DOHH2 (cell line): ENCODE measurements at regions not wholly inside any gene's neighbourhood (a gene's known extent, or its start where the extent isn't known, plus 50 kb on each side); places are given as distances from the start of the nearest gene placed in this dataset.

Experiments
- H3F3A ChIP-seq: fragments of 200-600 bp; sonication (generic), shearing (Covaris generic); 2 replicates; pipeline ENCODE4 v1.6.0; 2016; ENCODE audit warnings: antibody characterized with exemption, mild to moderate bottlenecking; ENCODE audit not compliant: control insufficient read depth, insufficient read depth
- H3K27ac ChIP-seq: fragments of 200-600 bp; sonication (generic); 2 replicates; pipeline ENCODE4 v1.5.1; 2014; ENCODE audit warnings: low read depth, mild to moderate bottlenecking, low read length, moderate library complexity
- H3K27me3 ChIP-seq: fragments of 200-600 bp; sonication (generic); 2 replicates; pipeline ENCODE4 v1.6.1; 2014; ENCODE audit warnings: mild to moderate bottlenecking, low read length, mixed read lengths; ENCODE audit not compliant: control insufficient read depth
- H3K36me3 ChIP-seq: fragments of 200-600 bp; sonication (generic); 2 replicates; pipeline ENCODE4 v1.6.1; 2014; ENCODE audit warnings: mild to moderate bottlenecking, low read length, moderate library complexity, mixed read lengths; ENCODE audit not compliant: control insufficient read depth
- H3K4me1 ChIP-seq: fragments of 200-600 bp; sonication (generic); 2 replicates; pipeline ENCODE4 v1.6.1; 2014; ENCODE audit warnings: mild to moderate bottlenecking, low read length, mixed read lengths; ENCODE audit not compliant: control insufficient read depth
- H3K4me2 ChIP-seq: fragments of 200-600 bp; sonication (generic); 2 replicates; pipeline ENCODE4 v1.6.0; 2014; ENCODE audit warnings: mild to moderate bottlenecking, low read length, moderate library complexity
- H3K4me3 ChIP-seq: fragments of 200-600 bp; sonication (generic); 2 replicates; pipeline ENCODE4 v1.5.1; 2014; ENCODE audit warnings: mild to moderate bottlenecking, low read length, mixed read lengths
- H3K79me2 ChIP-seq: fragments of 200-600 bp; sonication (generic); 2 replicates; pipeline ENCODE4 v1.6.1; 2014; ENCODE audit warnings: mild to moderate bottlenecking, low read length, mixed read lengths; ENCODE audit not compliant: control insufficient read depth
- H3K9me2 ChIP-seq: fragments of 200-600 bp; sonication (generic); replicated peaks from 2 replicates; pipeline ENCODE4 v1.6.1; 2014; ENCODE audit warnings: mild to moderate bottlenecking, low read length, mixed read lengths; ENCODE audit not compliant: control insufficient read depth
- H3K9me3 ChIP-seq: fragments of 200-600 bp; sonication (generic); 2 replicates; pipeline ENCODE4 v1.6.1; 2014; ENCODE audit warnings: antibody characterized with exemption, low read length, mixed read lengths; ENCODE audit not compliant: control insufficient read depth, insufficient read depth
- H4K20me1 ChIP-seq: fragments of 200-600 bp; sonication (generic); 2 replicates; pipeline ENCODE4 v1.6.0; 2014; ENCODE audit warnings: low read depth, mild to moderate bottlenecking, antibody characterized with exemption, low read length, moderate library complexity; ENCODE audit not compliant: control insufficient read depth, insufficient read depth
- CTCF ChIP-seq: fragments of 200-600 bp; sonication (generic); IDR thresholded peaks from one replicate; pipeline ENCODE4 v1.5.1; 2014; ENCODE audit warnings: antibody characterized with exemption, mild to moderate bottlenecking, low read depth, low read length; ENCODE audit not compliant: poor library complexity, severe bottlenecking
- EZH2phosphoT487 ChIP-seq: fragments of 200-600 bp; sonication (generic); IDR thresholded peaks from 2 replicates; pipeline ENCODE4 v1.6.1; 2017; ENCODE audit warnings: borderline replicate concordance, mild to moderate bottlenecking, antibody characterized with exemption, low read length, moderate library complexity, mixed read lengths

- no peak overlapping the region for H3K27ac ChIP-seq
- no peak overlapping the region for H3K4me3 ChIP-seq
- no peaks in the 10 kb centered on the region for H3K9me2 ChIP-seq
- H3K9me3 ChIP-seq = no peaks in the 10 kb centered on the region
- H4K20me1 ChIP-seq = no peaks in the 10 kb centered on the region
- H3K36me3 ChIP-seq = no peaks in the 10 kb centered on the region
- no peak for TF ChIP-seq CTCF
- no peak for TF ChIP-seq EZH2phosphoT487
- H3K79me2 ChIP-seq = no peaks in the 10 kb centered on the region
- no peaks in the 10 kb centered on the region for H3F3A ChIP-seq
- H3K27me3 ChIP-seq = no peaks in the 10 kb centered on the region
- no peak overlapping the region for H3K4me2 ChIP-seq
- no peaks in the 10 kb centered on the region for H3K4me1 ChIP-seq
Measured at GRCh38 chr3:185309795-185310194, 53.1 kb upstream of the MAP3K13 start.

- Histone ChIP-seq H3K36me3 (no peaks in the 10 kb centered on the region), H3K9me3 (no peaks in the 10 kb centered on the region), H3K79me2 (no peaks in the 10 kb centered on the region), H3K4me2 (no peak overlapping the region), H3K9me2 (no peaks in the 10 kb centered on the region), H3K4me3 (no peak overlapping the region), H4K20me1 (no peaks in the 10 kb centered on the region), H3F3A (no peaks in the 10 kb centered on the region), H3K27ac (no peak overlapping the region), H3K27me3 (peaks cover under 1% of the 10 kb centered on the region), H3K4me1 (no peaks in the 10 kb centered on the region)
- TF ChIP-seq EZH2phosphoT487 (no peak), CTCF (no peak)
Measured at GRCh38 chr3:185311991-185312390, 50.9 kb upstream of the MAP3K13 start.
